ENCODE measurements at regions not wholly inside any gene's neighbourhood (a gene's known extent, or its start where the extent isn't known, plus 50 kb on each side); places are given as distances from the start of the nearest gene placed in this dataset.
A peak's percentile ranks its signal among the peaks of the same experiment; 100 is the strongest.

DNA sequence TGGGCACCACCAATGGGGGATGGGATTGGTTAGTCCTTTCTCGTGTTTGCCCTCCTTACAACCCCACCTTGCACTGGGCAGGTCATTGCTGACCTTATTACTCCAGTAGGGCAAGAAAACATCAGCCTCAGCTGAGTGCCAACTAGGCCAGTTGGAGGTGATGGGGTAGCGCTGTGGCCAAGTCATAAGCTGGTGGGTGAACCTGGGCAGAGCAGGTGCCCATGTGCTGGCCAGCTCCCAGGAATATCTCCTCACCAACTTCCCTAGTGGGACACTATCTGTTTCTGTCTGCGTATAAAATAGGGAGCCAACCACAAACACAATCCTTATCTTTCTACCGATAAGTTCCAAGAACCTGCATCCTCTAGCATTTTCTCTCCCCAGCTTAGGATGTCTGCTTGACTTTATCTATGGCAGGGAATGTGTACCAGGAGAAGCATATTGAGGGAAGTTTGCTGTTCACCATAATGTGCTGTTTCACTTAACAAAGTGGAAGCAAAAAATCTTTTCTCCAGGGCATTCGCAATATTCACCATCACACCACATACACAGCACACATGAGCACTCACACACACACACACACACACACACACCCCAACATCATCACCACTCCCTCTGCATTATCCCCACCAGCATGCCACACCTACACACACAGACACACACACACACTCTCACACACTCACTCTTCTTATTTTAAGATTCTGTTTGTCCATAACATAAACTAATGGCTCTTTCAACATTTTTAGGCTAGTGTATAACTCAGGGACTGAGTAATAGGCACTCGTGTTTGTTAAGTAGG, 390.0 kb downstream of the ENC1 start:
- DNase-seq, result no peak

DNA sequence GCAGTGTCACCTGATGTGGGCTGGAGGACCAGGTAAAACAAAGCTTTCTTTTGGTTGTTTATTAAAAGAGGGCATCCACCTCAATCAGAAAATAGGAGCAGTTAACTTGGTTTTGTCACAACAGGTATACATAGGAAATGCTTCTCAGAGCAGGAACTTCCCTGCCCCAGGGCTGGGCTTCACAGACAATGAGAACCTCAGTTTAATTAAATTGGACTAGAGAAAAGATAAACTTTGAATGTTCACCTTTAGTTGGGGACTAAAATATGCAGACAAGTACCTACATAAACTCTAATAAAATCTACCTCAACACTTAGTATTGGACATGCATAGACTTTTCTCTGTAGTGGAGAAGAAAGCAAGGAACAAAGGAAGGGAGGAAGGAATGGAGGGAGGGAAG, 392.0 kb downstream of the ENC1 start:
- DNase-seq, result no peak

DNA sequence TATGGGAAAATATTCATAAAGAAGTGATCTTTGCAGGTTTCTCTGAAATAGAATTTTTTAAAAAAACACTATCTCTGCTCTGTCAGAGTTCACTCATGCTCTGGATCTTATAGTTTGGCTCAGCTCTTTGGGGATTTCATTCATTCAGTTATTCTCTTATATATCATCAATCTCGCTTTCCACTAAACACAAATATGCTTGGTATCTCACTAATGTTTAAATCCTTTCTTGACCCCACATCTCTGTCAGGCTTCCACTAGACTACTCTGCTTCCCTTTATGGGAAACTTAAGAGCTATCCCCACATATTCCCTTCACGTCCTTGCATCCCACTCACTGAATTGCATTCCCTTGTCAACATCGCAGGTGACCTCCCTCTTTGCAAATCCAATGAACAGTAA, 396.1 kb downstream of the ENC1 start:
- DNase-seq, result no peak

DNA sequence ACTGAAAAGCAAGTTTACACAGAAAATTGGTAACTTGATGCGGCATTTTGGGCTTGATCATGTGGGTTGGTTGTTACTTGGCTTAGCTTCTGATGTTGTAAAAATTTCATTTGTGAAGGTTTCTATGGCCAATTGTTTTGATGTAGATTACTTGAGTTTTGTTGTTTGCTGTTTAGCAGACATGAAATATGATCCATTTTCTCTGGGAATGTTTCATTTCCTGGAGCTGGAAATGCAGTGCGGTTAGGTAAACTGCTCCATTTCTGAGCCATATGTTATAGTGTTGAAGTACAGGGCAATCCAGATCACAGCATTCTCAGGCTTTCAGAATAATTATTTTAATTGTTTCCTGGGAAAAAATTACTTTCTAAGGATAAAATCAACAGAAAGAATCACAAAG, 396.9 kb downstream of the ENC1 start:
- no peak for DNase-seq

DNA sequence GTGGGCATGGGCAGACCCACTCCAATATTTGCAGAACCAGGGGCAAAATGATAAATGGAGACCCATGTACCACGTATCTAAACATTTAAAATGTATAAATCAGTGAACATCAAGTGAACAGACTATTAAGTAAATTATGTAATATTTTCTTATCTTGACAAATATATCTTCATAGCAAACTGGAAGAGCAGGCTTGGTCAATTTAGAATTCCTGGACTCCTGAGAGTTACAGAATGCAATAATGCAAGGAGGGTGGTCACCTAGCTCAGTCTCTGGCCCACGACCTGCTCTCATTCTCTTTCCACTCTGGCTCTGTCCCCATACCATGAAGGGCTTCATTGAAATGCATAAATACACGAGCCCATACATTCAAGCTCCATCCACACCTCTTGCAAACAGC, 398.0 kb downstream of the ENC1 start:
- DNase-seq, result no peak

DNA sequence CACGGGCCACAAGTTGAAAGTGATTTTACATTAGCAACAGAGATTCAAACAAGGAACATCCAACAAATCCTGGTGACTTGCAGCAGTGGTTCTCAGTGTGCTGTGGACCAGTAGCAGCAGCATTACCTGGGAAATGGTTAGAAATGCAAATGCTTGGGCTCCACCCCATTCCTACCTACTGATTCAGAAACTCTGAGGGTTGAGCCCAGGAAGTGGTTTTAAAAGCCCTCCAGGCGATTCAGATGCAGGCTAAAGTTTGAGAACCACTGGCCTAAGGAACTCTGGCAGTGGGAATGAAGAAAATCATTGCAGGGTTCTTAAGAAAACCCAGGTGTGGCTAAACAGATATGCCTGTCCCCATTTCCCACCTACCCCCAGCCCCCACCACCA, 398.8 kb downstream of the ENC1 start:
- no peak for DNase-seq

DNA sequence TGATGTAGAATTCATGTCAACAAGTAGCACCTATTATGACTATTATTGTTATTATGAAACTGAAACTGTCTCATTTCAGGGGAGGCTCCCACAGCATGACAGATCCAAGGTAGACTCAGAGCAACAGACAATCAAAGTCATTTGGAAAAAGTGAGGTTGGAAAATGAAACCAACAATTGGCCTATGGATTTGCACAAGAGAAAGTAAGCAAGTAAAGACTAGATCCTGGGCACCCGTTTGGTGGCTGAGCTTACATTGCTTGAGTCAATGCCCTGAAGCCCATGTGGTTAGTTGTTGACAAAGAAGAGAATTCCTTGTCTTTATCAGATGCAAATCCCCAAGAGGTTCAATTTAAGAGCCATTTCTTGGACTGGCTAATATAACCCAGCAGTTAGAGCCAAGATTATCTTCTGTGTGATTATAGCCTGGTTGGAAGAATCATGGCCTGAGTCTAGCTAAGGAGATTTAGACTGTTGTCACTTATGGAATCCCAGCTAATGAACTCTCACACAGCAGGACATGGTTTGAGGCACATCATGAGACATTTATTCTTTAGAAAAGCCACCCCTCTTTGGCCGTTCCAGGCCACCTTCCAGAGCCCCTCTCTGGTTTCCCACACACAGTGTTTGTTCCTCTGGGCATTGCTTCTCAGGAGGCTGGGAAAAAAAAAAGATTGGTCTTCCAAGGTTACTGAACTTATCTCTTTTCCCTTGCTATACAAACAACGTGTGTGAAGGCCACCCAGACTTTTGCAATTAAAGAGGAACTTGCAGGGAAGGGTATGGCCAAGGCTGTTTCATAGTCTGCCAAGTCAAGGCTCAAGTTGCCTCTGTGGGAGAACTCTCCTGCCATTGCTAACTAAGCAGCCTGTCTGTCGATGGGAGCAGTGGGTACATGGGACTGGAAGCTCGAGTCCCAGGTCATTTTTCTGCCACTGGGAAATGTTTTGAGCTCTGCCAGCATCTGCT, 399.5 kb downstream of the ENC1 start:
- no peak for DNase-seq

DNA sequence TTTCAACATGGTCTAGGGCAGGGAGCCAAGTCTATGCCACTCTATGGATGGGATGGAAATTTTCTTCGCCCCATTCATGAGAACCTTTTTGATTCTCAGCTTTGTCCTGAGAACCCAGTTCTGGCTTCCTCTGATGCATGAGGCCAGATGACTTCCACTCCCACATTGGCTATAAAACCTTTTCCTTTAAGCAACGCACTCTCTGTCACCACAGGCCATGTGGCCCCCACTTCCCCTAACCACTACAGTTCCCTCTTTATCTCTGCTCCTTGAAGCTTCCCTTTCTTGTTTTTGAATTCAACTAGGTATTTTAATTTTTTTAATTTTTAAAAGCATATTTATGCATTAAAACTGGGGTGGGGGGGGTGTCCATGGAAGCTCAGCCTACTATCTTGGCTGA, 401.3 kb downstream of the ENC1 start:
- DNase-seq, result no peak

DNA sequence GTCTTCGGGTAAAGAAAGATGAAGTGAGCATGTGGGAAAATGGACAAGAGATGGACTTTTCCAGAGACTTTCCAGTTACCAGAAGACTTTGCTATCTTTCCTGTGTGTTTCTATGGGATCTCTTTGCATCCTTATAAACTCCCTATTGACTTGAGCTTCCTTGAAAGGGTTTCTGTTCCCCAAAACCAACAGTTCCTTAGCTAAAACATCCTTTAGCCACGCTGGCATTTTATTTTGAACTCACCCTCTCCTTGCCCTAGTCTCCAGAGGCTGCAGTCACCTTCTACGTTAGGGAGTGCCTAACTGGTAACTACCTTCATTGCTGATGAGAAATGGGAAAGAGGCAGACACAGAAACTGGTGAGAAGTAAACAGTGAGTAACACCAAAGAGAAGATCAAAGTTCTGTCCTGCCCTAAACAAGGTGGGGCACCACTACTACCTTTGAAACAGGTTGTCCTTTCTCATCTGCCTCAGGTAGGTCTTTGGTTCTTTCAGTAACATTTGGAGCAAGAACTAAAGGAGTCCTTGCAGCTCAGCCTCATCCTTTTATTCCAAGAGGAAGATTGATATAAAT, 402.9 kb downstream of the ENC1 start:
- DNase-seq, result no peak

DNA sequence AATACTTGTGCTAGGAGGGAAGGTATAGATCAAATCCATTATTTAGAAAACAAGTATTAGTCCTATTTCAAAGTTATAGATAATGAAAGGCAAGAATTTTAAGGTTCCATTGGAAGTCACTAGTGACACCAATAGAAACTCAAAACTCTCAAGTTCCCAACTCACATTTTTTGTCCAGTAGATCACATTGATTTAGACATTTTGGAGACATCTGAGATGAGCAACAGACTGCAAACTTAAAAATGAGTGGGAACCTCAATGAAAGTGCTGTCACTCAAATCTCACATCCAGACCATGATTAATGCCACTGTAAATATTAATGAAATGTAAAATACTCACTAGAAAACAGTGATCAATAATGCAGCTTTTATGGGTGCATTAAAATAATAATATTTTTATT, 405.0 kb downstream of the ENC1 start:
- no peak for DNase-seq

DNA sequence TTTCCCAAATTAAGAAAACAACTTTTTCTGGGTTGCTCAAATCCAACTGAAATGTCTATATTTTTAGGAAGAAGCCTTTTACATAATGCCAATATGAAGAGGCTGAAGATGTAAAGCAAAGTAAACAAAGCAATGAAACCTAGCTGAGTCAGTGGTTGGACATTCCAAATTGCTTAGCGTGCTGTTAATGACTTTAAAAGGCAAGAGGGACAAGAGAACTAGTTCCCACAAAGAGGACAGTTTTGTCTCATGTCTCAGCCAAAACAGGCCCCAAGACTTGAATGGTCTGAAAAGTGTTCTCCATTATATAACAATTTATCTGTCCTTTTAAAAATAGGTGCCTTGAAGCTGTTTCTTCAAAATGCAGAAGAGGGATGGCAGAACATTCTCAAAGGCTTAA, 407.0 kb downstream of the ENC1 start:
- DNase-seq, result no peak

DNA sequence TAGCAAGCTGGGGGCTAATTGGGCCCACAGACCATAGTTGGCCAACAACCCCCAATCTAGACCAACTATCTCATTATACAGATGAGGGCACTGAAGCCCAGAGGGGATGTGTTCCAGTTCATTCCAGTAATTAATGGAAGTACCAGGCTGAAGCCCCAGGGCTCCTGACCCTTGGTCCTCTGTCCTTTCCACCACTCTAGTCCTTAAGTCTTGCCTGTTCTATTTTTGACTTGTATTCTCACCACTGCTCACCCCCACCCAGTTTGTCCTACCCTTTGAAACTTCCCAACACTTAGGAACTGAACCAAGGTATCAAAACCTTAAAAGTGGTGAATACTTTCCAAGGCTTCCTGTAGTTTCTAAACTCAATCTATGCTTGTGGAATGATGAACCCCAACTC, 407.4 kb downstream of the ENC1 start:
- DNase-seq, result no peak

DNA sequence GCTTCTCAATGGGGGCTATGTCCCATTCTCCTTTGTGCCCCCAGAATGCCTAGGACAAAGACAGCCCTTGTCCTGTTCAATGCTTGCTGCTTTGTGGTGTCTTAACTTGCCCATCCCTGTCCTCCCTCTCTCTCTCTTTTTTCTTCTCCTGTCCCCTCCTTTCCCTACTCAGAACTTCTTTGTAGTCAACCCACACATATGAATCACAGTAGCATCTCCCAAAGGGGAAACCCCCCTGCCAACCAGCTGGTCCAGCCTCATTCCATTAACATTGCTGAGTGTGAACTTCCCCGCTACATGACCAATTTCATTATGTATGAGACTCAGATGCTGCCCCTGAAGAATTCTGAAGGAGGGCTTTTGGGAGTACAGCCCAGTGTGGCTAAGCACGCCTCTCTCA, 408.3 kb downstream of the ENC1 start:
- DNase-seq, result no peak

DNA sequence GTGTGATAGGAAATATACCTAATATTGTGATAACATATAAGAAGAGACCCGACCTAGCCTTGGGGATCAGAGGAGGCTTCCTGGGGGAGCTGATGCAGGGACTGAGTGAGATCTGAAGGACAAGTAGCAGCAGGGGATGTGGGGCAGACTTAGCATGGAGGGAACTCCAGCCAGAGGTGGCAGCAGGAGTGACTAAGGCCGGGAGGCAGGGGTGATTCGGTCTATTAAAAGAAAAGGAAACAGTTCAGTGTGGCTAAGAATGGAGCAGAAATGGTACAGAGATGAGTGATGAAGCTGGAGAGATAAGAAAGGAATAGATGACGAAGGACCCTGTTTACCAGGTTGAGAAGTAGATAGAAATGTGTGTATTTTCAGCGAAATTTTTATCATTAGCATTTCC, 408.8 kb downstream of the ENC1 start:
- no peak for DNase-seq

DNA sequence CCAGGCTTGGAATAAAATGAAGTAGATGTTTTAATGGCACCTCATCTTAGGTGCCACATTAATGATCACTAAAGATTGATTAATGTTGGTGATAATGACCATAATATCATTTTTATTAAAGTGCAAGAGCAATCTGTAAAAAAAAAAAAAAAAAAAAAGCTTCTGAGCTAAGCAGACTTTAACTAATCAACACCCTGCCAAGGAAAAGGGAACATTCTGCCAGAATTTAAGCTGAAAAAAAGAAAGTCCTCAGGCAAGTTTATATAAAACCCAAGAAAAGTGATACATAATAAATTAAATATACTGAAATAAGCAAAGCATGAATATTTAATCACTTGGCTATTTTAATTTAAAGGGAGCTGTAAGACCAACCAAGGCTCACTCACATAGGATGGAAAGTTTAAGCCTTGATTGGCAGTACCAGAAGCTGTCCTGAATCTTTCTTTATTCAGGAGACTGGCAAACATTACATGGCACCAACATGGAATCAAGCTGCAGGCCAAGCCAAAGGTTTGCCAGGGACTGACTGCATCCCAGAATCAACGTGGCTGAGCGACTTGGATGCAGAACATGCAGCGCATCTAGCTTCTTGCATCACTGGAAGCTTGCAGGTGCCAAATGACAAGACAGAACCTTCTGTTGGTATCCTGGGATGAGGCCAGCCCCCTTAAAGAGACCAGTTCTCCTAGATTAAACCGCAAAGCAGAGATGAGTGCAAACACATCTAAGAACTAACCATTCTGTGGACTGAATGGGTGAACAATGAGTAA, 413.6 kb downstream of the ENC1 start:
- DNase-seq, result no peak

DNA sequence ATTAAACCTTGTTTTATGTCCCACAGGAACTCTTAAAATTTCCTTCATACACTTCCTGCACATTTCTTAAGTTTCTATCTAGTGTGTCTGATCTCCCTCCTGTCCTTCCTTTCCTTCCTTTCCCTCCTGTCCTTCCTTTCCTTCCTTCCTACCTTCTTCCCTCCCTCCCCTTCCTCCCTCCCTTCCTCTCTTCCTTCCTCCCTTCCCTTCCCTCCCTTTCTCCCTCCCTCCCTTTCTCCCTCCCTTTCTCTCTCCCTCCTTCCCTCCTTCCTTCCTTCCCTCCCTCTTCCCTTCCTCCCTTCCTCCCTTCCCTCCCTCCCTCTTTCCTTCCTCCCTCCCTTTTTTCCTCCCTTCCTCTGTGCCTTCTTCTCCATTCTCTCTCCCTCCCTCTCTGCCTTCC, 414.9 kb downstream of the ENC1 start:
- DNase-seq, result no peak

DNA sequence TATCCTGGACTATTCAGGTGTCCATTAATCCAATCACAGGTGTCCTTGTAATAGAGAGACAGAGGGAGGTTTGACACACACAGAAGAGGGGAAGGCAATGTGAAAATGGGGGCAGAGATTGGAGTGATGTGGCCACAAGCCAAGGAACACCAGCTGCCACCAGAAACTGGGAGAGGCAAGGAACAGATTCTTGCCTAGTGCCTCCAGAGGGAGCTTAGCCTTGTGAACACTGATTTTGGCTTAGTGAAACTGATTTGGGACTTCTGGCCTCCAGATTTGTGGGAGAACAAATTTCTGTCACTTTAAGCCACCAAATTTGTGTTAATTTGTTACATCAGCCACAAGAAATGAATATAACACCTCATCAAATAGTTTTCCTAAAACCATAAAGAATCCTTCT, 416.2 kb downstream of the ENC1 start:
- DNase-seq, result no peak

DNA sequence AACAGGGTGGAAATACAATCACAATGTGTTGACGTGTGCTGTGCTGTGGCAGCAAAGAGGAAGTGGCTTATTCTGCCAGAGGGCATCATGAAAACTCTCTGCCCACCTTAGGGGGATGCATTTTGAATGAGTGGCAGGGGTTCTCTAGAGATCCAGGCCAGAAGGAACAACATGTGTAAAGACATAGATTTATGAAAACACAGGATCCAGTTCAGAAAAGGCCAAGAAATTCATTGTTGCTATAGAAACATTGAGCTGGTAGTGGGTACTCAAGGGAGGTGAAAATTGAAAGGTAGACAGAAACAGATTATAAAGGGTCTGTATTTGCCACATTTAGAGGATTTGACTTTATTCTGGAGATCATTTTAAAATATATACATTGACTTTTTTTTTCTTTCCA, 417.7 kb downstream of the ENC1 start:
- DNase-seq, result no peak

DNA sequence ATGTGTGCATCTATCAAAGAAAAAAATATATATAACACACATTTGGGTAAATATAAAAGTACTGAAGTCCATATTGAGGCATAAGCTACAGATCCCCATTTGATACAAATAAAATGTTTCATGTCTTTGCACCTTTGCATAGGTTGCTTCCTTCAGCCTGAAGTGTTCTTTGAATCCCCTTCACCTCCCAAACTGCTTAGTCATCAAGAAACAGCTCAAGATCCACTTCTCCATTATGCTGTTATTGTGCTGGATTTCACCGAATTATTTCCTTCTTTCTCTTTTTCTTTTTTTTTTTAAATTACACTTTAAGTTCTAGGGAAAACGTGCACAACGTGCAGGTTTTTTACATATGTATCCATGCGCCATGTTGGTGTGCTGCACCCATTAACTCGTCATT, 419.1 kb downstream of the ENC1 start:
- no peak for DNase-seq

DNA sequence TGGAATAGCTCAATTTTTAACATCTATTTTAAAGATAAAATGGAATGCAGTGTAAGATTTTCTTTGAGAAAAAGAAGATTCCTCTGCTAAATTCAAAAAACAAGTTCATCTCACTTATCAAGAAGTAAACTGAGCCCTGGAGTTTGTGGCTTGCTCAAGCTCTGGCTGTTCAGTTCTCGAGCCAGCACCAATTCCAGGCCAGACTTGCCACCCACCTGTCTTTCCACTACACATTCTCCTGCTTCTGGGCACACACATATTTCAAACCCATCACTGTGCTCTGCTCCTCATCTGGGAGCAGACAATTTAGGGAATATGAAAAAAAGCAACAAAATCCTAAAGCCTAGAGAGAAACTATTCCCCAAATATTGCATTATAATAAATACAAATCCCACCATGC, 424.5 kb downstream of the ENC1 start:
- DNase-seq, result no peak

DNA sequence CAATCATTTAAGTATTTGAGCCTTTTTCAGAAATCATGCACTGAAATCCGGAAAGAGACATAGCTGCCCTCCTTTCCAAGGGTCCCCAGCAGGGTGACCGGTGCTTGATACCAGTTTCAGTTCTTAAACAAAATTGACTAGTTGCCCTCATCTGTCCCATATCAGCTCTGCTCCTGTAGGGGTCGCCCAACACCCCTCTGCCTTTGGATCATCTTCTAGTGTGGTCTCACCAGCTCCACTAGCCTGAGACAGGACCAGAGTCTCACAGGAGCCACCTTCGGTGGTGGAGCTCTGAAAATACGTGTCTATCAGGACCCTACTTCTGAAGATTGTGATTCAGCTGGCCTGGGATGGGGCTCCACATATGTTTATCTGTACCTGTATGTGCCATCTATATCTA, 428.2 kb downstream of the ENC1 start:
- DNase-seq, result peak; percentile 45

DNA sequence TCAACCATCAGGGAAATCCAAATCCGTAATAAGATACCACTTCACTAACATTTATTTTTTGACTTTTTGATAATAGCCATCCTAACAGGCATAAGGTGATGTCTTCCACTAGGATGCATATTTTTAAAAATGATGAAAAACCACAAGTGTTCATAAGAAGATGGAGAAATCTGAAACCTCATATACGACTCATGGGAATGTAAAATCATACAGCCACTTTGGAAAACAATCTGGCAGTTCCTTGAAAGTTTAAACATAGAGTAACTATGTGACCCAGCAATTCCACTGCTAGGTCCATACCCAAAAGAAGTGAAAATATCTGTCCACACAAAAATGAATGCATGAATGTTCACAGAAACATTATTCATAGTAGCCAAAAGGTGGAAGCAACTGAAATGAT, 431.0 kb downstream of the ENC1 start:
- no peak for DNase-seq

Measured in NCI-H146 (cell line).